CD4-positive, alpha-beta T cell treated with Interleukin-2 at 100 ng/mL for 4 hours (primary cell): ENCODE measurements at regions not wholly inside any gene's neighbourhood (a gene's known extent, or its start where the extent isn't known, plus 50 kb on each side); places are given as distances from the start of the nearest gene placed in this dataset.
A peak's percentile ranks its signal among the peaks of the same experiment; 100 is the strongest.

Experiments
- DNase-seq: peaks from one replicate; pipeline ENCODE4 v3.0.0-alpha.2; 2020; ENCODE audit warnings: low spot score

- no peak for DNase-seq
Measured at GRCh38 chr6:169890901-169891300, 139.5 kb downstream of the ERMARD start.

DNA sequence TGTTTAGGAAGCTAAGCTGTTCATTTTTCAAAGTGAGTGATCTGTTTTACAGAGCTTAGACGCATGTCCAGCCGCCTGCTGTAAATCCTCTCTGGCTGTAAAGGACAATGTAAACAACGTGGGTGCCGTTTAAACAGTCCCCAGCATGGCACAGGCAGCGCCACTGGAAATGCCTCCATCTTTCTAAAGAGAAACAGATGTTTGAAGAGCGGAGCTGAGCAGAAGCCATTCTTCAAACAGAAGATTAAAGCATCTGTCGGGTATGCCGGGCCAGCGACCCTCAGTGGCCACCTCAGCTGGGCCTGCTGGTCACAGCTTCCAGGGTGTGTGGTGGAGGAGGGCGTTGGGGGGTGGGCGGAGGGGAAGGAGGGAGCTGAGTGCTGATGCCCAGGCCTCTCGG, 138.6 kb downstream of the ERMARD start:
- DNase-seq: no peak

- no peak for DNase-seq
Measured at GRCh38 chr6:169887529-169888140, 136.2 kb downstream of the ERMARD start.

DNA sequence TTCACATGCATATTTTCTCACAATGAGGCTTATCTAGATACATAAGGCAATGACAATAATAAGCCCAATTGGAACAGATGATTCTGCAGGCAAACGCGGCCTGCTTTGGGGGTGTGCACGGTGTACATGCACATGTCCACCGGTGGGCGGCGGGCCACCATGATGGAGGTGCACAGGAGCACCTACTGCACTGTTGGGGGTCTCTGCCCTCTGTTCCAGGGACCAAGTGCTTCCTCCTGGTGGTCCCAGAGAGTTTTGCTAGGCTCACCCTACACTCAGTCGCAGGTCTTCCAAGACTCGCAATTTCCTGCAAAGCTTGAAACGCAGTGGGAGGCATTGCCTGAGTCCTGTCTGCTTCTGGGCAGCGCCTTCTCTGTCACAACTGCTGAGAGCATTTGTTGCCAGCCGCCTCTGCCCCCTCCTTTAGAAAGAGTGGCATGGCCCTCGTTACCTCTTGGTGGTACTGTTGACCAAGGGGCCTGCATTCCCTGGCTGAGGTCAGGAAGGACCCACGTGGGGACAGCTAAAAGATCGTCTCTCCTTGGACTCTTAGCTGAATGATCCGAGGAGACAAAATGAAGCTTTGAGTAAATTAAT, 135.3 kb downstream of the ERMARD start:
- no peak for DNase-seq

DNA sequence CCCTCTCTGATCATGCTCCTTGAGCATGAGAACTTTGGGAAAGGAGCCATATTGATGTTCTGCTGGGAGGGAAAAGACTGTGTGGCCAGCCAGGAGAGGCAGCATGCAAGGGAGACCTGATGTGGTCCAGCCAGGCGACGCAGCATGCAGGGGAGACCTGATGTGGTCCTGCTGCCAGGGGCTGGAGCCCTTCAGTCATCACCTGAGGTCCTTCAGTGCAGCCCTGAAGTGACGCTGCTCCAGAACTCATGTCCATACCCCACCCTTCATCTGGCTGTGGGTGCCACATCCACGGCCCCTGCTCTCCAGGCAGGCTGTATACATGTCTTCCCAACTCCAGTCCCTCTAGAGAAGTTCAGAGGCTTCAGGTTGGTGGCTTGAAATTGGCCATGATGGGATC, 134.4 kb downstream of the ERMARD start:
- DNase-seq: no peak

DNA sequence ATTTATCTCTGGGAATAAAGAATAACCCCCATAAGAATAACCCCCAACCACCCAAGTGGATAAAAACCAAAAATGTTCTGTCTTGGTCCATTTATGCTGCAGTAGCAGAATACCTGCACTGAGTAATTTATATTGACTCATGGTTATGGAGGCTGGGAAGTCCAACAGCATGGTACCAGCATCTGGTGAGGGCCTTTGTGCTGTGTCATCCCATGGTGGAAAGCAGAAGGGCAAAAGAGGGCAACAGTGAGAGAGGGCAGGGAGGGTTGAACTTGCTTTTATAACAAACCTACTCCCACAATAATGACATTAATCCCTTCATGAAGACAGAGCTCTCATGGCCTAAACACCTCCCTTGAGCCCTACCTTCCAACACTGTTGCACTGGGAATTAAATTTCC, 133.7 kb downstream of the ERMARD start:
- no peak for DNase-seq

- DNase-seq: no peak
Measured at GRCh38 chr6:169884158-169884557, 132.7 kb downstream of the ERMARD start.

- DNase-seq: no peak
Measured at GRCh38 chr6:169883316-169883715, 131.9 kb downstream of the ERMARD start.

DNA sequence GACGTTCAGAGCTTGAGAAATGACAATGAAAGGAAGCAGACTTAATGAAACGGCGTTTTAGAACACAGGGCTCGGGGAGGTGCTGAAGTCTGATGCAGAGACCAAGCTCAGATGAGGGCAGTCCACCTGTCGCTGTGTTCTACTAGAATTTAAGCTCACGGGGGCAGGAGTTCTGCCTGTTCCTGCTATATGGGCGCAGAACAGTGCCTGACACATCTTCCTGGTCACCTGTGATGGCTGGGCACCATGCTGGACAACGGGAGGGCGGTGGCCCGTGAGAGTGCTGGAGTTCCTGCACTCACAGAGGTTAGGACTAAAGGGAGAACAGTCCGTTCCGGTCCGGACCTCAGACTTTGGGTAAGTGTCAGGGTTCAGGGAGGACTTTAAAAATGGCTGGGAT, 130.6 kb downstream of the ERMARD start:
- no peak for DNase-seq

- no peak for DNase-seq
Measured at GRCh38 chr6:169881398-169881797, 130.0 kb downstream of the ERMARD start.

DNA sequence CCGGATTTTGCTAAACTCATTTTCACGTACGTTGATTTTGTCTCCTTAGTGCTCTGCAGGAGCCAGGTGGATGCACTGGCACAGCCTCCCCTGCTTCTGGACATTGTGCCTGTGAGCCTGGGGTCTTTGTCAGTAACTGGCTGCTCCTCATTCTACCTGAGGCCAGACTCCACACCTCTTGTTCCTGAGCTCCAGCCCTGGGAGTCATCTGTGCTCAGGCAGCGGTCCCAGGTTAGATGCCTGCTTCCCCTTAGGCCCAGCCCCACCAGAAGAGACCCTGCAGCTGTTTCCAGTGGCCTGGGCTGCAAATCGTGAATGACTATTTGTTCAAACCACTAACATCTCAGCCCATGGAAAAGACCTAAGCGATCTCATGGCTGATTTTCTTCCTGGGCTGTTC, 129.1 kb downstream of the ERMARD start:
- DNase-seq: no peak

- DNase-seq: no peak
Measured at GRCh38 chr6:169869301-169869700, 117.9 kb downstream of the ERMARD start.

- peak; percentile 40 for DNase-seq
Measured at GRCh38 chr6:169868458-169868857, 117.0 kb downstream of the ERMARD start.

DNA sequence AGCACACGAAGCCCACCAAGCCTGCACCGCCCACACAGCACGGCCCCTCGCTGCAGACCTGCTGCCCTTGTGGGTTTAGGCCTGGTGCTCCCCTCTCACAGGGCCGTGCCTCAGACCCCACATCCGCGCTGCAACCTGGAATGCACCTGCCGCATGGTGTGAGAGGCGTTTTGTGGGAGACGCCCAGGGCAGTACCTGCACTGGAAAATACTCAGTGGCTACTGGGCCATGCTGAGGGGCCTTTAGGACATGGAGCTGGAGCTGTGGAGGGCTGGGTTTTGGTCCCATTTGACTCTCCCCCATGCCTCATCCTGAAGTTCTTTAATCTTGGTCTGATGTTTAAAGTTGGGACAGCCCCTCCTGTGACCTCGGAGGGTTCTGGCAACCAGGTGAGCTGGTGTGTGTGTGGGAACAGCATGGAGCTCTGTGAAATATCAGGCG, 116.3 kb downstream of the ERMARD start:
- DNase-seq: no peak

- DNase-seq: no peak
Measured at GRCh38 chr6:169866668-169867521, 115.5 kb downstream of the ERMARD start.

DNA sequence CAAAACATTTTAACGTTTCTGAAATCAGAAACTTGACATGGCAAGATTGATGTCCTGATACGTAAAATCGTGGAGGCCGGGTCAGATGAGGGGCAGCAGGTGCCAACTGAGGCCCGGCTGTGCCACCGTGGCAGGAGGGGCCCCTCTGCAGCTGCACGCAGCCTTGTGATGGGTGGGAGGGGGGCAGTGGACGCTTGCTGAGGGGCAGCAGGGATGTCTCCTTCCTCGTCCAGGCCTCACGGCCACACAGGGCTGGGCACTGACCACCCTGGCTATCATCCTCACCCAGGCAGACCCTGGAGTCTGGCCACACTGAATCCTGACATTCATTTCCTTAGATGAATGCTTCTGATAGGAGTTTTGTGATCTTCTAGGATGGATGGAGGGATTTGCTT, 114.7 kb downstream of the ERMARD start:
- DNase-seq: no peak

GRCh38 chr6:169865346-169866139, 114.1 kb downstream of the ERMARD start:
- no peak for DNase-seq

DNA sequence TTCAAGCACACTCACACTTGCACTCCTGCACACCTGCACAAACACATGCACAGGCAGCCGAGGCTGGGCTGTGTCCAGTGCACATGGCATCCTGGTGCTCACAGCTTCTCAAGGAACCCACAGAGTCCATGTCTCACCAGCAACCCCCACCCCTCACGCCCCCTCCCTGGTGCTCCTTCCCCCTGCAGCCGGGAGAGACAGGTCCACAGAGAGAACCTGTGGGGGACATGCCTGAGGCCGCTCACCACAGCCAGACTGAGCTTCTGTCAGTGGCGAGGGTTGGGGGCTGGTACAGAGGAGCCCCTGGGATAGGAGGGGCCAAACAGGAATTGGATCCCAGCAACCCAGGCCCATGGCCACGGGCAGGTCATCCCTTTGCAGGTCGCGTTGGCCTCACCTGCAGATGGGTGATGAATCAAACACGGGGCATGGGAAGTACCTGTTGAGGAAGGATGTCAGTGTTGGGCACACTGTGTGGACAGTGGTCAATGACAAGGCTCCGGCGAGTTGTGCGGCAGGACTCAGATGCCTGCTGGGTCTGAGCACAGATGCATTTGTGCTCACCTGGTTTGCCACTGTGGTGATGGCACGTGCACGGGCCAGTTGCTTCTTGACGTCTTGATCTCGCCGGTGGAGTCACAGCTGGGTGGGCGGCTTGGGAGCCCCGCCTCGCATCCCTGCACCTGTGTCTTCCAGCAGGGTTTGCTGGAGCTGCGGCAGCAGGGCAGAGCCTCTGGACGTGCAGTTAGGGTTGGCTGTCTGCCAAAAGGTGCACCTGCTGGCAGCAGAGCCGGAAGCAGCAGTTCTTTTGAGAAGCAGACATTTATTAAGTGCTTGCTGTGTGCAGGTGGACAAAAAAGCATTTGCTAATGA, 113.0 kb downstream of the ERMARD start:
- no peak for DNase-seq

GRCh38 chr6:169863710-169864109, 112.3 kb downstream of the ERMARD start:
- DNase-seq: no peak

GRCh38 chr6:169862892-169863525, 111.6 kb downstream of the ERMARD start:
- no peak for DNase-seq
